K562 (cell line): ENCODE measurements at regions not wholly inside any gene's neighbourhood (a gene's known extent, or its start where the extent isn't known, plus 50 kb on each side); places are given as distances from the start of the nearest gene placed in this dataset.

Source experiments
- ATAC-seq: fragments of 200-7000 bp; cut with Tn5 transposase; 3 replicates; pipeline ENCODE4 v1.9.1; 2020; ENCODE audit warnings: moderate library complexity
- BruUV-seq: library from RNA; stranded (reverse); fragments of 400-500 nt; replicated peaks from 2 replicates; lab custom pipeline; 2021; lab: Mats Ljungman, UMichigan
- CTCF ChIA-PET: fragments of 300-600 bp; formaldehyde crosslinking; extraction: SDS; loops from one replicate; lab custom pipeline; 2021; ENCODE audit warnings: low intra/inter-chr PET ratio; lab: Yijun Ruan, JAX
- POLR2A ChIA-PET: fragments of 300-600, 350-650 bp; sonication (Branson Sonifier 250); formaldehyde crosslinking; extraction: SDS; loops from one replicate; lab custom pipeline; 2021; ENCODE audit warnings: antibody characterized with exemption, inconsistent platforms; lab: Yijun Ruan, JAX
- DNase-seq, 4 experiments: peaks; one replicate each; pipeline versions ENCODE4 v3.0.0 to v3.0.0-alpha.2; 2011 to 2018; ENCODE audit warnings: low spot score in 3 of 4, mixed read lengths in 3 of 4; ENCODE audit errors: extremely low read depth in 1 of 4
- FAIRE-seq: peaks from 2 replicates; lab custom pipeline; 2011; peaks lifted over from hg19 to GRCh38; lab: Jason Lieb, UNC
- H2AFZ ChIP-seq: 2 replicates; pipeline ENCODE4 v1.6.0; 2011; ENCODE audit warnings: low read depth, low read length, control low read depth, inconsistent platforms
- H3K27ac ChIP-seq: fragments of 200-600 bp; 3 replicates; pipeline ENCODE4 v1.8.0; 2011; ENCODE audit warnings: low read depth, mild to moderate bottlenecking, control low read depth, inconsistent platforms, low read length, moderate library complexity, mixed read lengths; ENCODE audit errors: extremely low read depth
- H3K27me3 ChIP-seq, 2 experiments: fragments of 300-600 bp in 1 of 2; 2 replicates in 1 of 2; 3 replicates in 1 of 2; pipeline versions ENCODE4 v1.6.0 to v1.8.0; 2011; ENCODE audit warnings: inconsistent platforms in 2 of 2, low read length in 2 of 2, mild to moderate bottlenecking in 1 of 2, mixed read lengths in 1 of 2, moderate library complexity in 1 of 2; ENCODE audit not compliant: control insufficient read depth in 2 of 2, insufficient read depth in 2 of 2
- H3K36me3 ChIP-seq: fragments of 300-600 bp; 3 replicates; pipeline ENCODE4 v1.8.0; 2011; ENCODE audit warnings: mild to moderate bottlenecking, low read length, inconsistent platforms; ENCODE audit not compliant: control insufficient read depth, insufficient read depth
- H3K4me1 ChIP-seq, 2 experiments: fragments of 200-600 bp in 1 of 2; replicated peaks in 1 of 2; 2 replicates in 1 of 2; 3 replicates in 1 of 2; pipeline versions ENCODE4 v1.5.1 to v1.8.0; 2011; ENCODE audit warnings: inconsistent platforms in 2 of 2, low read length in 2 of 2, mild to moderate bottlenecking in 1 of 2, mixed read lengths in 1 of 2, moderate library complexity in 1 of 2; ENCODE audit not compliant: control insufficient read depth in 2 of 2, insufficient read depth in 2 of 2
- H3K4me2 ChIP-seq: 2 replicates; pipeline ENCODE4 v1.6.1; 2011; ENCODE audit warnings: low read length, control low read depth, inconsistent platforms, mixed read lengths; ENCODE audit not compliant: insufficient read depth
- H3K4me3 ChIP-seq: fragments of 200-600 bp; sonication (generic), shearing (Covaris generic); 2 replicates; pipeline ENCODE4 v1.5.1; 2016; ENCODE audit warnings: control low read depth, inconsistent platforms
- H3K79me2 ChIP-seq: fragments of 200-600 bp; 3 replicates; pipeline ENCODE4 v1.8.0; 2011; ENCODE audit warnings: low read length, inconsistent platforms; ENCODE audit not compliant: control insufficient read depth, insufficient read depth
- H3K9ac ChIP-seq, 2 experiments: 2 replicates each; pipeline versions ENCODE4 v1.6.0 to v1.6.1; 2011; ENCODE audit warnings: low read depth in 2 of 2, low read length in 2 of 2, control low read depth in 1 of 2, inconsistent platforms in 1 of 2, mild to moderate bottlenecking in 1 of 2, mixed read lengths in 1 of 2; ENCODE audit not compliant: insufficient read depth in 1 of 2
- H3K9me1 ChIP-seq: one replicate; pipeline ENCODE4 v1.6.0; 2011; ENCODE audit warnings: inconsistent platforms, mild to moderate bottlenecking, low read length, moderate library complexity; ENCODE audit not compliant: control insufficient read depth, insufficient read depth
- H3K9me3 ChIP-seq: replicated peaks from 2 replicates; pipeline ENCODE4 v1.5.1; 2011; ENCODE audit warnings: low read depth, low read length, inconsistent platforms; ENCODE audit not compliant: control insufficient read depth, insufficient read depth
- H4K20me1 ChIP-seq: replicated peaks from 2 replicates; pipeline ENCODE4 v1.6.1; 2011; ENCODE audit warnings: low read length, inconsistent platforms, mixed read lengths; ENCODE audit not compliant: control insufficient read depth, insufficient read depth
- BRCA1 ChIP-seq, 2 experiments: fragments of 450-650 bp in 1 of 2; sonication (generic) in 1 of 2; formaldehyde crosslinking in 1 of 2; IDR thresholded peaks; 2 replicates each; pipeline versions ENCODE4 v1.5.0 to v1.6.1; 2017 to 2020; ENCODE audit warnings: mild to moderate bottlenecking in 1 of 2, missing genetic modification reagents in 1 of 2
- CREB1 ChIP-seq, 2 experiments: sonication (generic) in 1 of 2; formaldehyde crosslinking in 1 of 2; IDR thresholded peaks; 2 replicates each; pipeline versions ENCODE4 v1.6.1 to v1.8.0; 2012 to 2022; ENCODE audit warnings: inconsistent platforms in 1 of 2, mild to moderate bottlenecking in 1 of 2, missing genetic modification reagents in 1 of 2, moderate library complexity in 1 of 2
- E4F1 ChIP-seq: fragments of 250-450 bp; sonication (Bioruptor Pico); IDR thresholded peaks from 2 replicates; pipeline ENCODE4 v1.5.0; 2021; ENCODE audit warnings: mild to moderate bottlenecking, borderline replicate concordance
- KHSRP ChIP-seq: fragments of 450-650 bp; IDR thresholded peaks from 2 replicates; pipeline ENCODE4 v1.6.1; 2017
- MCM5 ChIP-seq: fragments of 450-650 bp; IDR thresholded peaks from 2 replicates; pipeline ENCODE4 v1.6.1; 2016; ENCODE audit warnings: low read depth
- MITF ChIP-seq: IDR thresholded peaks from 2 replicates; pipeline ENCODE4 v1.6.1; 2014; ENCODE audit warnings: antibody characterized with exemption
- NFXL1 ChIP-seq: fragments of 450-650 bp; formaldehyde crosslinking; IDR thresholded peaks from 2 replicates; pipeline ENCODE4 v1.4.0; 2021; ENCODE audit warnings: mild to moderate bottlenecking
- NRF1 ChIP-seq, 2 experiments: fragments of 450-650 bp; IDR thresholded peaks in 1 of 2; conservative IDR thresholded peaks in 1 of 2; 2 replicates each; pipeline ENCODE4 v1.6.1; 2014; ENCODE audit warnings: mild to moderate bottlenecking in 2 of 2
- PURB ChIP-seq: sonication (generic); formaldehyde crosslinking; IDR thresholded peaks from 2 replicates; pipeline ENCODE4 v1.9.0; 2021; ENCODE audit warnings: low read depth, mild to moderate bottlenecking, missing genetic modification reagents
- SLC30A9 ChIP-seq: fragments of 250-450 bp; sonication (Bioruptor Pico); IDR thresholded peaks from 2 replicates; pipeline ENCODE4 v1.8.0; 2022; ENCODE audit warnings: mild to moderate bottlenecking, moderate library complexity
- TAF7 ChIP-seq: fragments of 450-650 bp; IDR thresholded peaks from 2 replicates; pipeline ENCODE4 v1.6.1; 2016; ENCODE audit warnings: missing genetic modification characterization, missing compliant biosample characterization
- TCF7 ChIP-seq: sonication (generic); IDR thresholded peaks from 2 replicates; pipeline ENCODE4 v1.6.1; 2016; ENCODE audit warnings: antibody characterized with exemption, borderline replicate concordance
- YY1 ChIP-seq, 3 experiments: IDR thresholded peaks; 2 replicates each; pipeline ENCODE4 v1.6.1; 2011; ENCODE audit warnings: low read length in 2 of 3, mild to moderate bottlenecking in 2 of 3, moderate library complexity in 2 of 3, borderline replicate concordance in 1 of 3, control low read depth in 1 of 3, low read depth in 1 of 3; ENCODE audit not compliant: insufficient read depth in 3 of 3, insufficient replicate concordance in 2 of 3, control insufficient read depth in 1 of 3, insufficient read length in 1 of 3; ENCODE audit errors: extremely low read depth in 1 of 3
- ZNF316 ChIP-seq: fragments of 450-650 bp; IDR thresholded peaks from 2 replicates; pipeline ENCODE4 v1.6.1; 2016
- ZNF655 ChIP-seq: fragments of 250-450 bp; sonication (Bioruptor Pico); IDR thresholded peaks from 2 replicates; pipeline ENCODE4 v1.5.0; 2021
- in situ Hi-C: fragments of 300-500 bp; cut with MboI; formaldehyde crosslinking; loops from 4 replicates; pipeline ENCODE4 v1.15.0; 2018; ENCODE audit warnings: inconsistent platforms, mixed read lengths
- intact Hi-C: fragments of 100-400 bp; cut with micrococcal nuclease; formaldehyde crosslinking; loops from 2 replicates; pipeline ENCODE4 v1.14.2; 2022

GRCh38 chr13:99802416-99802815 is 169.2 kb downstream of the ZIC5 start:
- TF ChIP-seq SLC30A9 (CRISPR knock-in tag) = no peak
- no peak for TF ChIP-seq NRF1 (conservative IDR thresholded peaks at IDR 0.05 in 1 of 2, IDR thresholded peaks at IDR 0.05 in 1 of 2)
- TF ChIP-seq MCM5 = no peak
- no peak for TF ChIP-seq CREB1 (IDR thresholded peaks at IDR 0.05)
- no peak for TF ChIP-seq CREB1 (CRISPR knock-in tag; IDR thresholded peaks at IDR 0.05)
- TF ChIP-seq E4F1 (CRISPR knock-in tag) = no peak
- TF ChIP-seq TCF7 = no peak
- no peak for TF ChIP-seq KHSRP
- TF ChIP-seq BRCA1 (IDR thresholded peaks at IDR 0.05) = no peak
- no peak for TF ChIP-seq BRCA1 (CRISPR knock-in tag; IDR thresholded peaks at IDR 0.05)
- TF ChIP-seq MITF = no peak
- no peak for TF ChIP-seq TAF7
- no peak for TF ChIP-seq YY1 (IDR thresholded peaks at IDR 0.05; ENCODE audit: borderline replicate concordance in 1 of 3, control insufficient read depth in 1 of 3, extremely low read depth in 1 of 3, insufficient read depth in 3 of 3, insufficient read length in 1 of 3, insufficient replicate concordance in 2 of 3, low read depth in 1 of 3, low read length in 2 of 3)
- TF ChIP-seq PURB (CRISPR knock-in tag) = no peak
- TF ChIP-seq NFXL1 (CRISPR knock-in tag) = no peak
- no peak for TF ChIP-seq ZNF655 (CRISPR knock-in tag)
- TF ChIP-seq ZNF316 = no peak
- BruUV-seq = no TSS peak
- ChIA-PET POLR2A (no interaction called here), CTCF (no interaction called here)
- no peak overlapping the region for H2AFZ ChIP-seq
- no peaks in the 10 kb centered on the region for H3K9me3 ChIP-seq
- FAIRE-seq (no peak), ATAC-seq (no peak), DNase-seq (no peak)
- H3K4me3 ChIP-seq = no peak overlapping the region
- in situ Hi-C loops = no loop called here
- intact Hi-C loops = no loop called here
- H3K27ac ChIP-seq = no peak overlapping the region
- no peak overlapping the region for H3K9ac ChIP-seq
- H3K27me3 ChIP-seq = peaks cover 0 to 15% of the 10 kb centered on the region in 2 experiments; a peak in 2 of 5 replicates
- no peaks in the 10 kb centered on the region for H3K9me1 ChIP-seq
- no peak overlapping the region for H3K4me2 ChIP-seq
- no peaks in the 10 kb centered on the region for H3K79me2 ChIP-seq
- H4K20me1 ChIP-seq = no peaks in the 10 kb centered on the region
- H3K36me3 ChIP-seq = no peaks in the 10 kb centered on the region
- H3K4me1 ChIP-seq = no peaks in the 10 kb centered on the region; a peak in 1 of 5 replicates
